A673 (cell line): ENCODE measurements at regions not wholly inside any gene's neighbourhood (a gene's known extent, or its start where the extent isn't known, plus 50 kb on each side); places are given as distances from the start of the nearest gene placed in this dataset.

Experiments used
- CTCF ChIP-seq: fragments of 300-800, 200-600 bp; sonication (generic); conservative IDR thresholded peaks from 2 replicates; pipeline ENCODE4 v1.5.1; 2017; ENCODE audit warnings: low read depth, mild to moderate bottlenecking, antibody characterized with exemption, low read length, moderate library complexity, mixed read lengths
- EZH2 ChIP-seq: fragments of 200-600 bp; sonication (generic); IDR thresholded peaks from 2 replicates; pipeline ENCODE4 v1.6.1; 2017; ENCODE audit warnings: borderline replicate concordance, low read depth, mild to moderate bottlenecking, mixed read lengths, antibody characterized with exemption, low read length; ENCODE audit not compliant: poor library complexity, severe bottlenecking

GRCh38 chr16:64417711-64418227 lies 704.1 kb downstream of the CDH11 start:
- no peak for TF ChIP-seq EZH2
- no peak for TF ChIP-seq CTCF
